WTC11 (cell line): ENCODE measurements at regions not wholly inside any gene's neighbourhood (a gene's known extent, or its start where the extent isn't known, plus 50 kb on each side); places are given as distances from the start of the nearest gene placed in this dataset.

Source experiments
- ATAC-seq: fragments of 200-7000 bp; cut with Tn5 transposase; 2 replicates; pipeline ENCODE4 v1.10.0; 2021; ENCODE audit warnings: mild to moderate bottlenecking, moderate library complexity
- CTCF ChIA-PET: fragments of 300-600 bp; sonication (Branson Sonifier 250); formaldehyde crosslinking; loops from one replicate; lab custom pipeline; 2021; ENCODE audit warnings: antibody characterized with exemption; lab: Charles Lee
- POLR2A ChIA-PET: fragments of 350-600 bp; sonication (Branson Sonifier 250); formaldehyde crosslinking; loops from one replicate; lab custom pipeline; 2021; ENCODE audit warnings: antibody characterized with exemption; lab: Charles Lee
- DNase-seq: peaks from one replicate; pipeline ENCODE4 v3.0.0; 2021; ENCODE audit warnings: low spot score
- H3K27ac Mint-ChIP-seq: 2 replicates; pipeline ENCODE4 v1.8.0; 2021; ENCODE audit warnings: mixed read lengths
- H3K27me3 Mint-ChIP-seq: 2 replicates; pipeline ENCODE4 v1.8.0; 2021; ENCODE audit warnings: low read depth, mild to moderate bottlenecking, moderate library complexity, mixed read lengths
- H3K36me3 Mint-ChIP-seq: 2 replicates; pipeline ENCODE4 v1.8.0; 2021; ENCODE audit warnings: mixed read lengths
- H3K4me1 Mint-ChIP-seq: 2 replicates; pipeline ENCODE4 v1.8.0; 2022; ENCODE audit warnings: mixed read lengths
- H3K4me3 Mint-ChIP-seq: 2 replicates; pipeline ENCODE4 v1.8.0; 2021; ENCODE audit warnings: mild to moderate bottlenecking, moderate library complexity, mixed read lengths
- H3K9me3 Mint-ChIP-seq: 2 replicates; pipeline ENCODE4 v1.8.0; 2021; ENCODE audit warnings: mixed read lengths
- AR ChIP-seq: fragments of 250-450 bp; sonication (Bioruptor Pico); IDR thresholded peaks from 2 replicates; pipeline ENCODE4 v1.9.0; 2021; ENCODE audit warnings: mild to moderate bottlenecking
- CREM ChIP-seq: sonication (generic); formaldehyde crosslinking; IDR thresholded peaks from 2 replicates; pipeline ENCODE4 v1.8.1; 2022; ENCODE audit warnings: mild to moderate bottlenecking, missing genetic modification reagents, moderate library complexity
- CTCF ChIP-seq: fragments of 200-600 bp; IDR thresholded peaks from 2 replicates; pipeline ENCODE4 v1.8.0; 2022; ENCODE audit warnings: antibody characterized with exemption
- E2F5 ChIP-seq: sonication (generic); formaldehyde crosslinking; IDR thresholded peaks from 2 replicates; pipeline ENCODE4 v1.8.1; 2022; ENCODE audit warnings: mild to moderate bottlenecking, moderate library complexity, missing genetic modification reagents
- ELF4 ChIP-seq: sonication (generic); formaldehyde crosslinking; IDR thresholded peaks from 2 replicates; pipeline ENCODE4 v1.8.1; 2022; ENCODE audit warnings: low read depth, mild to moderate bottlenecking, moderate library complexity, missing genetic modification reagents
- GABPB1 ChIP-seq: sonication (generic); formaldehyde crosslinking; IDR thresholded peaks from 2 replicates; pipeline ENCODE4 v1.8.1; 2023; ENCODE audit warnings: mild to moderate bottlenecking, missing genetic modification reagents
- GTF2I ChIP-seq: fragments of 250-450 bp; sonication (Bioruptor Pico); conservative IDR thresholded peaks from 2 replicates; pipeline ENCODE4 v1.4.0; 2021; ENCODE audit warnings: mild to moderate bottlenecking
- HMGA2 ChIP-seq: fragments of 250-450 bp; sonication (Bioruptor Pico); IDR thresholded peaks from 2 replicates; pipeline ENCODE4 v1.4.0; 2021; ENCODE audit warnings: mild to moderate bottlenecking, moderate library complexity
- KAT7 ChIP-seq: sonication (generic); formaldehyde crosslinking; IDR thresholded peaks from 2 replicates; pipeline ENCODE4 v1.8.1; 2023; ENCODE audit warnings: missing genetic modification reagents, mild to moderate bottlenecking, borderline replicate concordance
- MXD4 ChIP-seq: fragments of 250-450 bp; sonication (Bioruptor Pico); IDR thresholded peaks from 2 replicates; pipeline ENCODE4 v1.8.0; 2021; ENCODE audit warnings: mild to moderate bottlenecking, moderate library complexity, borderline replicate concordance
- MYBL2 ChIP-seq: sonication (generic); formaldehyde crosslinking; IDR thresholded peaks from 2 replicates; pipeline ENCODE4 v1.8.1; 2023; ENCODE audit warnings: mild to moderate bottlenecking, moderate library complexity, missing genetic modification reagents
- NFE2L1 ChIP-seq: sonication (generic); formaldehyde crosslinking; IDR thresholded peaks from 2 replicates; pipeline ENCODE4 v1.8.1; 2023; ENCODE audit warnings: missing genetic modification reagents
- SMAD3 ChIP-seq: sonication (generic); formaldehyde crosslinking; IDR thresholded peaks from 2 replicates; pipeline ENCODE4 v1.8.0; 2022; ENCODE audit warnings: missing genetic modification reagents, mild to moderate bottlenecking, borderline replicate concordance
- TEAD4 ChIP-seq: sonication (generic); formaldehyde crosslinking; IDR thresholded peaks from 2 replicates; pipeline ENCODE4 v1.8.0; 2022; ENCODE audit warnings: mild to moderate bottlenecking, missing genetic modification reagents
- ZNF232 ChIP-seq: sonication (generic); formaldehyde crosslinking; IDR thresholded peaks from 2 replicates; pipeline ENCODE4 v1.8.0; 2022; ENCODE audit warnings: mild to moderate bottlenecking, missing genetic modification reagents
- ZNF396 ChIP-seq: fragments of 250-450 bp; sonication (Bioruptor Pico); IDR thresholded peaks from 2 replicates; pipeline ENCODE4 v1.8.0; 2021; ENCODE audit warnings: mild to moderate bottlenecking, moderate library complexity, borderline replicate concordance
- ZNF425 ChIP-seq: fragments of 250-450 bp; sonication (Bioruptor Pico); conservative IDR thresholded peaks from 2 replicates; pipeline ENCODE4 v1.9.0; 2021; ENCODE audit warnings: mild to moderate bottlenecking
- ZSCAN18 ChIP-seq: fragments of 250-450 bp; sonication (Bioruptor Pico); IDR thresholded peaks from 2 replicates; pipeline ENCODE4 v2.1.2; 2022; ENCODE audit warnings: mild to moderate bottlenecking, moderate library complexity

- no peak for TF ChIP-seq CREM (CRISPR knock-in tag)
- TF ChIP-seq MYBL2 (CRISPR knock-in tag), result no peak
These were observed 312.9 kb upstream of the SEMA3A start (continued) for GRCh38 chr7:84507529-84507928.

GRCh38 chr7:84506151-84506550 lies 311.6 kb upstream of the SEMA3A start:
- Mint-ChIP-seq H3K27me3 (no peaks in the 10 kb centered on the region), H3K27ac (no peak overlapping the region), H3K4me3 (no peak overlapping the region), H3K4me1 (peaks cover 8% of the 10 kb centered on the region), H3K36me3 (no peaks in the 10 kb centered on the region)
- ATAC-seq, result no peak
- ChIA-PET CTCF (no interaction called here), POLR2A (no interaction called here)
- no peak for DNase-seq
- TF ChIP-seq MXD4 (CRISPR knock-in tag) (no peak), CREM (CRISPR knock-in tag) (no peak), ZNF425 (no peak), SMAD3 (CRISPR knock-in tag) (no peak), KAT7 (no peak), ZNF232 (no peak), AR (CRISPR knock-in tag) (no peak), E2F5 (CRISPR knock-in tag) (no peak), HMGA2 (CRISPR knock-in tag) (no peak), GTF2I (CRISPR knock-in tag) (no peak), GABPB1 (CRISPR knock-in tag) (no peak), TEAD4 (CRISPR knock-in tag) (no peak), ZSCAN18 (CRISPR knock-in tag) (no peak), ZNF396 (CRISPR knock-in tag) (no peak), ELF4 (no peak), NFE2L1 (CRISPR knock-in tag) (no peak), CTCF (no peak)
- TF ChIP-seq, all 79 proteins: peak for 0
- H3K9me3 Mint-ChIP-seq, result no peaks in the 10 kb centered on the region
